ENCODE measurements at regions not wholly inside any gene's neighbourhood (a gene's known extent, or its start where the extent isn't known, plus 50 kb on each side); places are given as distances from the start of the nearest gene placed in this dataset.

DNA sequence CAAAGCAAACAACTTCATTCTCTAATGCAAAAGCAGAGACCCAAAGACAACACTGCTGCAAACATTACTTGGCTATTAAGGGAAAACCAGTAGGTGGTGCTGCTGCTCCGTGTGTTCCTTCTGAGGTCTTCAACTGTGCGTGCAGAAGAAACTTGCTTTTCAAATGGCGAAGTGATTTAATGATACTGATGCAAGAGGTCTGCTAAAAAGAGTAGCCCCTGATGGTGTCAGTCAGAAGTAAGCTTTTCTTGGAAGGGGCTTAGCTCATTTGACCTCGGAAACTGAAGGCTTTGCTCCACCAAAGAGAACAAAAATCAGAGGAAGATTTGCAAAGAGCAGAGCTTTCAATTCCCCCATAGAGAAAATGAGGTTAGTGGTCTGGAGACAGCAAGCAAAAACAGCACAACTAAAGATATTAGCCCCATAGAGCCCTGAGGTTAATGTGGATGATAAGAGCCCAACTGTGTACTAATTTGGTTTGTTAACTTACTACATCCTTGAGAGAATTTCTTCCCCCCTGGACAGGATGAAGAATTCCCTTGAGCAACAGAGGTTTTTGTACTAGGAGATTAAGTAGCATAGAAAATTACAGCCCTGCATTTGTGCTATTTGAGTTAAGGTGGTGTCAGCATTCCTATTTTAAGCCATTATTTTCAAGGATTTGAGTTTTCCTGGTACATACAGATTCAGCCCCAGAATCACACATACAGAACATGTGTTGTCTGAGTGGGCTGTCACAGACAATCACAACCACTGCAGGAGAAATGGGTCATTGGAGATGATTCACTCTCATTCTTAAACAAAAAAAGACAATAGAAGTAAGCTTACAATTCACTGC is 153.2 kb upstream of the C9orf72 start:
- Histone ChIP-seq H3K27ac (no peak overlapping the region), H3K4me3 (no peak overlapping the region), H3K9me3 (no peaks in the 10 kb centered on the region), H3K36me3 (no peaks in the 10 kb centered on the region), H3K4me1 (ENCODE audit: insufficient read depth) (no peaks in the 10 kb centered on the region), H3K27me3 (no peaks in the 10 kb centered on the region)
- TF ChIP-seq POLR2A (IDR thresholded peaks at IDR 0.05), result no peak
- TF ChIP-seq, protein P1, sequence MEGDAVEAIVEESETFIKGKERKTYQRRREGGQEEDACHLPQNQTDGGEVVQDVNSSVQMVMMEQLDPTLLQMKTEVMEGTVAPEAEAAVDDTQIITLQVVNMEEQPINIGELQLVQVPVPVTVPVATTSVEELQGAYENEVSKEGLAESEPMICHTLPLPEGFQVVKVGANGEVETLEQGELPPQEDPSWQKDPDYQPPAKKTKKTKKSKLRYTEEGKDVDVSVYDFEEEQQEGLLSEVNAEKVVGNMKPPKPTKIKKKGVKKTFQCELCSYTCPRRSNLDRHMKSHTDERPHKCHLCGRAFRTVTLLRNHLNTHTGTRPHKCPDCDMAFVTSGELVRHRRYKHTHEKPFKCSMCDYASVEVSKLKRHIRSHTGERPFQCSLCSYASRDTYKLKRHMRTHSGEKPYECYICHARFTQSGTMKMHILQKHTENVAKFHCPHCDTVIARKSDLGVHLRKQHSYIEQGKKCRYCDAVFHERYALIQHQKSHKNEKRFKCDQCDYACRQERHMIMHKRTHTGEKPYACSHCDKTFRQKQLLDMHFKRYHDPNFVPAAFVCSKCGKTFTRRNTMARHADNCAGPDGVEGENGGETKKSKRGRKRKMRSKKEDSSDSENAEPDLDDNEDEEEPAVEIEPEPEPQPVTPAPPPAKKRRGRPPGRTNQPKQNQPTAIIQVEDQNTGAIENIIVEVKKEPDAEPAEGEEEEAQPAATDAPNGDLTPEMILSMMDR (IDR thresholded peaks at IDR 0.05), result peak; percentile 21 to 49 (median 27)
- peak; percentile 11 to 55 (median 36) for DNase-seq
- intact Hi-C loops (cut with DNase I), result no loop called here
- WGBS, 3 donors, result 1 to 3% (median 2%) methylated on average over 4 of the region's 4 CpGs

DNA sequence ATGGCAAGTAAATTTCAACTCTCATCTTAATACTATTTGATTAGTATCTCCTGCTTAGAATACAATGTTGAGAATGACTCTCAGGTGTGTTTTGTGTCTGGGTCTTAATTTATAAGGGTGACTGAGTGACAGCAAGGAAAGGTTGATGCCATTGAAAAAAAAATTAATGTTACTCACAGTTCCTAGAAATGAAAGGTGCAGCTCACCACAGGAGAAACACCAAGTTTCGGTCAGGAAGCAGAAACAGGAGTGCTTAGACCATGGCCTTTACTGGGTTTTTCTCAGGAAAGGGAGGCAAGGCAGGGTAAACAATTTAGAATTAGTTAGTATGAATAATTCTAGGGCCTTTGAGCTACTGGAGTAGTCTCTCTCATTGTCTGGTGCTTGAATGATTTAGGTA is 159.2 kb upstream of the C9orf72 start:
- Histone ChIP-seq H3K4me1 (ENCODE audit: insufficient read depth) (no peaks in the 10 kb centered on the region), H3K9me3 (no peaks in the 10 kb centered on the region), H3K36me3 (no peaks in the 10 kb centered on the region), H3K27ac (no peak overlapping the region), H3K4me3 (no peak overlapping the region), H3K27me3 (no peaks in the 10 kb centered on the region)
- DNase-seq, result no peak
- intact Hi-C loops (cut with DNase I), result no loop called here
- no peak for TF ChIP-seq EP300 (IDR thresholded peaks at IDR 0.05)
- TF ChIP-seq POLR2A (IDR thresholded peaks at IDR 0.05), result no peak
- TF ChIP-seq, protein P1 (IDR thresholded peaks at IDR 0.05), result no peak
- WGBS, 3 donors, result 96 to 98% (median 96%) methylated on average over 1 of the region's 1 CpG

- DNase-seq, result no peak
- no peaks in the 10 kb centered on the region for H3K4me1 ChIP-seq (ENCODE audit: insufficient read depth)
- no peaks in the 10 kb centered on the region for H3K27me3 ChIP-seq
- intact Hi-C loops (cut with DNase I), result no loop called here
- H3K36me3 ChIP-seq, result no peaks in the 10 kb centered on the region
- no peak overlapping the region for H3K4me3 ChIP-seq
- WGBS, 3 donors, result 63 to 66% (median 66%) methylated on average over 1 of the region's 1 CpG
- TF ChIP-seq EP300 (IDR thresholded peaks at IDR 0.05), result no peak
- no peak for TF ChIP-seq POLR2A (IDR thresholded peaks at IDR 0.05)
- TF ChIP-seq, protein P1 (IDR thresholded peaks at IDR 0.05), result no peak
- no peak overlapping the region for H3K27ac ChIP-seq
- no peaks in the 10 kb centered on the region for H3K9me3 ChIP-seq
Observed at GRCh38 chr9:27743490-27743889, 170.2 kb upstream of the C9orf72 start.

- no peaks in the 10 kb centered on the region for H3K36me3 ChIP-seq
- H3K27me3 ChIP-seq, result no peaks in the 10 kb centered on the region
- no peak overlapping the region for H3K27ac ChIP-seq
- H3K4me3 ChIP-seq, result no peak overlapping the region
- WGBS, 3 donors, result 5 to 19% (median 6%) methylated on average over 1 of the region's 1 CpG
- DNase-seq, result no peak
- TF ChIP-seq, protein P1 (IDR thresholded peaks at IDR 0.05), result no peak
- TF ChIP-seq POLR2A (IDR thresholded peaks at IDR 0.05) (no peak), EP300 (IDR thresholded peaks at IDR 0.05) (no peak)
- no peaks in the 10 kb centered on the region for H3K9me3 ChIP-seq
- intact Hi-C loops (cut with DNase I), result no loop called here
- H3K4me1 ChIP-seq (ENCODE audit: insufficient read depth), result no peaks in the 10 kb centered on the region
Observed at GRCh38 chr9:27747450-27747849, 174.2 kb upstream of the C9orf72 start.

Data from ovary (tissue), 7 donors.